ENCODE measurements at regions not wholly inside any gene's neighbourhood (a gene's known extent, or its start where the extent isn't known, plus 50 kb on each side); places are given as distances from the start of the nearest gene placed in this dataset.

DNA sequence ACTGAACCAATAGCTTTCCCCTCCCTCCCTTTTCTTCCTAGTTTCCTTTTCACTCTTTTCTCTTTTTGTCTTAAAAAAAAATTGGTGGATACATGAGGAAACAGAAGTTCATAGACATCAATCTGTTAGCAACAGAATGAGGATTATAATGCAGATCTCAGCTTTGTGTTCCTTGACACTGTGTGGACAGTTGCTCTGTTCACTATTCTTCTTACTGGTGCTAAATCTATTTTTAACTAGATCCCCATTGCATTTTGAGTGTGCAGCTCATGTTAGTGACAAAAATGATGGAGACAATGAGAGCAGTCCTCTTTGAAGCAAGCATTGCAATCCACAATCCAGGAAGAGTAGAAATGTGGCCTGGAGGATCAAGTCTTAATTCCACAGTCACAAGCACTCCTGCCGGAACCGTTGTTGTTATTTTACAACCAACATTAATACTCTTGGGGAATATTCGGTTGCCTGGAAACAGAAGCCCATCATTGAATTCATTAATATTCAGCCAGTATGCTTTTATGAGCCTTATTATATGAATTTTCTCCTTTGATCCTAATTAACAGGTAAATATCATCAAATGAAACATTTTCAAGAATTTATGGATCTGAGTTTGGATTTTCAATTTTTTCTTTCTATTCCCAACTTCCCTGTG is 1016.8 kb downstream of the NTRK3 start:
- H3K9ac ChIP-seq (ENCODE audit: low read depth, low read length), result no peak overlapping the region
- no peaks in the 10 kb centered on the region for H3K4me1 ChIP-seq (ENCODE audit: control insufficient read depth, insufficient read depth, low read length)
- no peaks in the 10 kb centered on the region for H3K27me3 ChIP-seq (ENCODE audit: control insufficient read depth, insufficient read depth, low read length)
- no peak overlapping the region for H3K4me3 ChIP-seq (ENCODE audit: low read depth, low read length)
- no peaks in the 10 kb centered on the region for H3K36me3 ChIP-seq (ENCODE audit: control insufficient read depth, insufficient read depth, low read length)
- H3K9me3 ChIP-seq (ENCODE audit: control insufficient read depth, insufficient read depth, low read length), result no peaks in the 10 kb centered on the region

GRCh38 chr15:87238451-87239068 is 1018.0 kb downstream of the NTRK3 start:
- Histone ChIP-seq H3K4me3 (ENCODE audit: low read depth, low read length) (no peak overlapping the region), H3K9me3 (ENCODE audit: control insufficient read depth, insufficient read depth, low read length) (no peaks in the 10 kb centered on the region), H3K9ac (ENCODE audit: low read depth, low read length) (no peak overlapping the region), H3K27me3 (ENCODE audit: control insufficient read depth, insufficient read depth, low read length) (no peaks in the 10 kb centered on the region), H3K4me1 (ENCODE audit: control insufficient read depth, insufficient read depth, low read length) (no peaks in the 10 kb centered on the region), H3K36me3 (ENCODE audit: control insufficient read depth, insufficient read depth, low read length) (no peaks in the 10 kb centered on the region)

DNA sequence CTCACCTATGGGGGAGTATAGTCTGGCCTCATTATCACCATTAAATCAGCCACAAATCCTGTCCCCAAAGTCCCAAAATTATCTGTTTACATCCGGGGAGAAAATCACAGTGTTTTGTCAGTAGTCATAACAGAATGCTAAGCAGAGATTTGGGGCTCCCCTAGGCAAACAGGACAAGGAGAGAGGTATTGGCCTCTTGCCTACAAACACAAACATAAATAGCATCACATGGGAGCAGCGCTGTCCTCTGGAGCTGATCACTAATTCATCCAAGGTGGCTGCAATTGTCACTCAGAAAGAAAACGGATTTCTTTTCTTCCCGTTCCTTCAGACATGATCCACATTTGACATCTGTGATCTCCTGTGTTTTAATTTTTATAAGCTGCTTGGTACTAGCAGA is 1028.1 kb downstream of the NTRK3 start:
- Histone ChIP-seq H3K9me3 (ENCODE audit: control insufficient read depth, insufficient read depth, low read length) (no peaks in the 10 kb centered on the region), H3K9ac (ENCODE audit: low read depth, low read length) (no peak overlapping the region), H3K4me1 (ENCODE audit: control insufficient read depth, insufficient read depth, low read length) (no peaks in the 10 kb centered on the region), H3K27me3 (ENCODE audit: control insufficient read depth, insufficient read depth, low read length) (no peaks in the 10 kb centered on the region), H3K36me3 (ENCODE audit: control insufficient read depth, insufficient read depth, low read length) (no peaks in the 10 kb centered on the region), H3K4me3 (ENCODE audit: low read depth, low read length) (no peak overlapping the region)

DNA sequence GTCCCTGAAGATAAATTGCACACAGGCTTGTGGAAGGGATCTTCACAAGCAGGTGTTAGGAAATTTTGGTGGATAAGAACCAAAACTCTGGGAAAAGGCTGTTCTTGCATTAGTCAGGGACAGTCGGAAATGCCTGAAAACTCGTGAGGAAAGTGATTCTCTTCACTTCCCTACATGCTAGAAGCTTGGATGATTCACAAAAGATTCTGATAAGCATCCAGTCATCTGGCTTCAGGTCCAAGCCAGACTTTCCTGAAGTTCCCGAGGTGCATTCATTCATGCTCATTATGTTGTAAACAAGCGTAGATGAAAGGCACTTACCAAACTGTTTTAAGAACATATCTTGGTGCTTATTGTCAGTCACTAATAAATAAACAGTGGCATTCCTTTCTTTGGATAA is 1028.7 kb downstream of the NTRK3 start:
- no peaks in the 10 kb centered on the region for H3K9me3 ChIP-seq (ENCODE audit: control insufficient read depth, insufficient read depth, low read length)
- H3K27me3 ChIP-seq (ENCODE audit: control insufficient read depth, insufficient read depth, low read length), result no peaks in the 10 kb centered on the region
- H3K4me3 ChIP-seq (ENCODE audit: low read depth, low read length), result no peak overlapping the region
- no peaks in the 10 kb centered on the region for H3K36me3 ChIP-seq (ENCODE audit: control insufficient read depth, insufficient read depth, low read length)
- no peak overlapping the region for H3K9ac ChIP-seq (ENCODE audit: low read depth, low read length)
- H3K4me1 ChIP-seq (ENCODE audit: control insufficient read depth, insufficient read depth, low read length), result no peaks in the 10 kb centered on the region

GRCh38 chr15:87225436-87225835 is 1031.1 kb downstream of the NTRK3 start:
- H3K4me3 ChIP-seq (ENCODE audit: low read depth, low read length), result no peak overlapping the region
- no peaks in the 10 kb centered on the region for H3K4me1 ChIP-seq (ENCODE audit: control insufficient read depth, insufficient read depth, low read length)
- H3K9ac ChIP-seq (ENCODE audit: low read depth, low read length), result no peak overlapping the region
- no peaks in the 10 kb centered on the region for H3K9me3 ChIP-seq (ENCODE audit: control insufficient read depth, insufficient read depth, low read length)
- no peaks in the 10 kb centered on the region for H3K27me3 ChIP-seq (ENCODE audit: control insufficient read depth, insufficient read depth, low read length)
- no peaks in the 10 kb centered on the region for H3K36me3 ChIP-seq (ENCODE audit: control insufficient read depth, insufficient read depth, low read length)

- Histone ChIP-seq H3K4me1 (ENCODE audit: control insufficient read depth, insufficient read depth, low read length) (no peaks in the 10 kb centered on the region), H3K36me3 (ENCODE audit: control insufficient read depth, insufficient read depth, low read length) (no peaks in the 10 kb centered on the region), H3K9me3 (ENCODE audit: control insufficient read depth, insufficient read depth, low read length) (no peaks in the 10 kb centered on the region)
These were observed 1032.1 kb downstream of the NTRK3 start for GRCh38 chr15:87224404-87224803.

GRCh38 chr15:87219650-87220615 is 1036.6 kb downstream of the NTRK3 start:
- H3K36me3 ChIP-seq (ENCODE audit: control insufficient read depth, insufficient read depth, low read length), result no peaks in the 10 kb centered on the region
- H3K4me1 ChIP-seq (ENCODE audit: control insufficient read depth, insufficient read depth, low read length), result no peaks in the 10 kb centered on the region
- no peaks in the 10 kb centered on the region for H3K27me3 ChIP-seq (ENCODE audit: control insufficient read depth, insufficient read depth, low read length)
- H3K4me3 ChIP-seq (ENCODE audit: low read depth, low read length), result no peak overlapping the region
- H3K9ac ChIP-seq (ENCODE audit: low read depth, low read length), result no peak overlapping the region
- no peaks in the 10 kb centered on the region for H3K9me3 ChIP-seq (ENCODE audit: control insufficient read depth, insufficient read depth, low read length)

More at GRCh38 chr15:87224404-87224803, 1032.1 kb downstream of the NTRK3 start:
- Histone ChIP-seq H3K9ac (ENCODE audit: low read depth, low read length) (no peak overlapping the region), H3K27me3 (ENCODE audit: control insufficient read depth, insufficient read depth, low read length) (no peaks in the 10 kb centered on the region), H3K4me3 (ENCODE audit: low read depth, low read length) (no peak overlapping the region)

GRCh38 chr15:87215100-87215499 is 1041.4 kb downstream of the NTRK3 start:
- H3K4me3 ChIP-seq (ENCODE audit: low read depth, low read length), result no peak overlapping the region
- H3K27me3 ChIP-seq (ENCODE audit: control insufficient read depth, insufficient read depth, low read length), result no peaks in the 10 kb centered on the region
- no peak overlapping the region for H3K9ac ChIP-seq (ENCODE audit: low read depth, low read length)
- no peaks in the 10 kb centered on the region for H3K36me3 ChIP-seq (ENCODE audit: control insufficient read depth, insufficient read depth, low read length)
- no peaks in the 10 kb centered on the region for H3K9me3 ChIP-seq (ENCODE audit: control insufficient read depth, insufficient read depth, low read length)
- no peaks in the 10 kb centered on the region for H3K4me1 ChIP-seq (ENCODE audit: control insufficient read depth, insufficient read depth, low read length)

DNA sequence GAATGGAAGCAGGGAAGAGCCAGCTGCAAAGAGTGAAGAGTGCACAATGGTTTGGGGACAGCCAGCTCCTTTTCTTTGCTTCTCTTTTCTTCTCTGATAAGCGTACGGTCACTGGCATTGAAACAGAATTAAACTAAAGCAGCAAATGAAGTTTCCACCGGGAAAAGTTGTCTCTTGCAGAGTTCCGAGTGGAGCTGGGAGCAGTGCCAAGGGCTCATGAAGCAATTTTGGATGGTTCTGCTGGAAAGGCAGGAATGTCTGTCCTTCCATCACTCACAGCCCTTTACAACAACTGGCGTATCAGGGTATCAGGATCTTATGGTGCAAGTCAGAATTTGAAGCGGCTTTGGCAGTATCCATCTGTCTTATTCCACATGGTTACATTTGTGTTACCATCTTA is 1042.9 kb downstream of the NTRK3 start:
- H3K36me3 ChIP-seq (ENCODE audit: control insufficient read depth, insufficient read depth, low read length), result no peaks in the 10 kb centered on the region
- H3K4me1 ChIP-seq (ENCODE audit: control insufficient read depth, insufficient read depth, low read length), result no peaks in the 10 kb centered on the region
- no peak overlapping the region for H3K4me3 ChIP-seq (ENCODE audit: low read depth, low read length)
- no peaks in the 10 kb centered on the region for H3K27me3 ChIP-seq (ENCODE audit: control insufficient read depth, insufficient read depth, low read length)
- H3K9ac ChIP-seq (ENCODE audit: low read depth, low read length), result no peak overlapping the region
- H3K9me3 ChIP-seq (ENCODE audit: control insufficient read depth, insufficient read depth, low read length), result no peaks in the 10 kb centered on the region

GRCh38 chr15:87212041-87212440 is 1044.5 kb downstream of the NTRK3 start:
- Histone ChIP-seq H3K27me3 (ENCODE audit: control insufficient read depth, insufficient read depth, low read length) (no peaks in the 10 kb centered on the region), H3K4me3 (ENCODE audit: low read depth, low read length) (no peak overlapping the region), H3K9me3 (ENCODE audit: control insufficient read depth, insufficient read depth, low read length) (no peaks in the 10 kb centered on the region), H3K36me3 (ENCODE audit: control insufficient read depth, insufficient read depth, low read length) (no peaks in the 10 kb centered on the region), H3K9ac (ENCODE audit: low read depth, low read length) (no peak overlapping the region), H3K4me1 (ENCODE audit: control insufficient read depth, insufficient read depth, low read length) (no peaks in the 10 kb centered on the region)

- no peaks in the 10 kb centered on the region for H3K4me1 ChIP-seq (ENCODE audit: control insufficient read depth, insufficient read depth, low read length)
- no peak overlapping the region for H3K9ac ChIP-seq (ENCODE audit: low read depth, low read length)
- no peaks in the 10 kb centered on the region for H3K27me3 ChIP-seq (ENCODE audit: control insufficient read depth, insufficient read depth, low read length)
These were observed 1045.0 kb downstream of the NTRK3 start for GRCh38 chr15:87211547-87211946.

More at GRCh38 chr15:87211547-87211946, 1045.0 kb downstream of the NTRK3 start:
- no peak overlapping the region for H3K4me3 ChIP-seq (ENCODE audit: low read depth, low read length)
- no peaks in the 10 kb centered on the region for H3K9me3 ChIP-seq (ENCODE audit: control insufficient read depth, insufficient read depth, low read length)
- no peaks in the 10 kb centered on the region for H3K36me3 ChIP-seq (ENCODE audit: control insufficient read depth, insufficient read depth, low read length)
